Epithelial cell of prostate (primary cell): ENCODE measurements at regions not wholly inside any gene's neighbourhood (a gene's known extent, or its start where the extent isn't known, plus 50 kb on each side); places are given as distances from the start of the nearest gene placed in this dataset.

Experiments
- DNase-seq: peaks from one replicate; pipeline ENCODE4 v3.0.0-alpha.2; 2011; ENCODE audit warnings: low read depth, low spot score
- H3K27ac ChIP-seq: fragments of 450-650 bp; 2 replicates; pipeline ENCODE4 v1.5.1; 2017; ENCODE audit warnings: mild to moderate bottlenecking

DNA sequence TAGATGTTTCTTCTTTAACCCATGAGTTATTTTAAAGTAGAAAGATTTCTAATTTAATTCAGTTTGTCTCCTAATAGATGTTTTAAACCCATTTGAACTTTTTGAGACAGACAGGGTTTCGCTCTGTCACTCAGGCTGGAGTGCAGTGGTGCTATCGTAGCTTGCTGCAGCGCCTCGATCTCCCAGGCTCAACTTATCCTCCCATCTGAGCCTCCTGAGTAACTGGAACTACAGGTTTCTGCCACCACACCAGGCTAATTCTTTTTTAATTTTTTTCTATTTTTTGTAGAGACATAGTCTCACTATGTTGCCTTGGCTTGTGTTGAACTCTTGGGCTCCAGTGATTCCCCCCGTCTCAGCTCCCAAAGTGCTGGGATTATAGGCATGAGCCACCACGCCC is 53.0 kb upstream of the RAB18 start:
- no peak for DNase-seq
- no peak overlapping the region for H3K27ac ChIP-seq

DNA sequence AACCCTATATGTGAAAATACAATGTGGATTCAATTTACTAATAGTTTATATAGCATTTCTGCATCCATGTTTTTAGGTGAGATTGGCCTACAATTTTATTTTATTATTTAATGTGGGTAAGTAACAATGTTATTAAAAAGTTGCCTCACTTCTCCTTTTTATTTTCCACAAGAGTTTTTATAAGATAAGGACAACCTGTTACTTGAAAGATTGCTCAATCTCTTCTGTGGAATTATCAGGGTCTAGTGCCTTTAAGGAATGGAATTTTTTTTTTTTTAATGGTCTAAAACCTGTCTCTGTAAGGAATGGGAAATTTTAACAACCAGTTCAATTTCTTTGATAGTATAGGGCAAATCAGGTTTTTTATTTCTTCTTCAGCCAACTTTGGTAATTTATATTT is 53.9 kb upstream of the RAB18 start:
- DNase-seq, result no peak
- no peak overlapping the region for H3K27ac ChIP-seq

DNA sequence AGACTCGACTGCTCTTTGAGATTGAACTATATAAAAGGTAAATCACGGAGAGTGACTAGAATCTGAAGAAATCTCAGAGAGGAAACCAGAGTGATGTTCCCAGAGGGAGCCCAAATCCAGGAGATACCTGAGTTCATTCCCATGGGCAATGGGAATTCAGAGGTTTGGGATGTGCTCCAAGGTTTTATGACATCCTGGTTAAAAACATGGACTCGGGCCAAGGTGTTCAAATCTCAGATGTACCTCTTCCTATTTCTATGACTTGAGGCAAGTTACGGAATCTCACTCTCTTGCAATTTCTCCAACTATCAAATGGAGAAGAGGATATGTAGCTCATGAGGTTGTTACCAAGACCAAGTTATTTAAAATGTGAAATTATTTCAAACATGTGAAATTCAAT is 54.5 kb upstream of the RAB18 start:
- H3K27ac ChIP-seq, result peak overlapping the region; percentile 5
- DNase-seq, result no peak

DNA sequence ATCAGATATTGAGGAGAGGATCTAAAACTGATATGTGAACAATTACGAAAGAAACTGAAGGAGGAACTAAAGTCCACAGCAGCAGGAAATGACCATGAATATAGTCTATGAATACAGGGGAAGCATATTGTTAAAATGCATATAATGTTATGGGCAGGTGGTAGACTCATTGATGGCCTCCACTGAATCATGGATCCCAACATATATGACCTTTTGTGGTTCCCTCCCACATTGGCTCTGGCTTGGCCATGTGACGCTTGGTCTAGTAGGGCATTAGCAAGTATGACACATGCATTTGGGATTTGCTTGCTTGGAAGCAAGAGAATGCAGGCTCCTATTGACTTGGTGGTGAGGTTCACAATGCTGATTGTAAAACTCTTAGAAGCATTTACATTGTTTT is 55.2 kb upstream of the RAB18 start:
- peak; percentile 58 for DNase-seq
- peak overlapping the region; percentile 5 for H3K27ac ChIP-seq

DNA sequence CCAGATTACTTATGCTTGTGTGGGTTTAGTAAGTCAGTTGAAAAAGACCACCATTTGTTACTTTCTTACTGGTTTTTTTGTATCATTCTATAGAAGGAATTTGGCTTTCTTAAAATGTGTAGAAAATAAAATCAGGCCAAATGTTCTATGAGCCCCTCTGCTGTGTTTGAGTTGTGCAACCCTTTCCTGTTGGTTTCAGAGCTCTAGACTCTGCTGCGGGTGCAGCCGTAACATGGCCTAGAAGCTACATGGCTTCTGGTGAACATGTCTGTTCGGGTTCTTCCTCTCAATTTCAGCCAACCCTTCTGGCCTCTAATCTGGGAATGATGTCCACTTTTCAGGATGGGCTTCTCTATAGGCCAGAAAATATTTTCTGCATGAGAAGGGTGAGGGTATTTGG is 56.6 kb upstream of the RAB18 start:
- no peak overlapping the region for H3K27ac ChIP-seq
- no peak for DNase-seq

DNA sequence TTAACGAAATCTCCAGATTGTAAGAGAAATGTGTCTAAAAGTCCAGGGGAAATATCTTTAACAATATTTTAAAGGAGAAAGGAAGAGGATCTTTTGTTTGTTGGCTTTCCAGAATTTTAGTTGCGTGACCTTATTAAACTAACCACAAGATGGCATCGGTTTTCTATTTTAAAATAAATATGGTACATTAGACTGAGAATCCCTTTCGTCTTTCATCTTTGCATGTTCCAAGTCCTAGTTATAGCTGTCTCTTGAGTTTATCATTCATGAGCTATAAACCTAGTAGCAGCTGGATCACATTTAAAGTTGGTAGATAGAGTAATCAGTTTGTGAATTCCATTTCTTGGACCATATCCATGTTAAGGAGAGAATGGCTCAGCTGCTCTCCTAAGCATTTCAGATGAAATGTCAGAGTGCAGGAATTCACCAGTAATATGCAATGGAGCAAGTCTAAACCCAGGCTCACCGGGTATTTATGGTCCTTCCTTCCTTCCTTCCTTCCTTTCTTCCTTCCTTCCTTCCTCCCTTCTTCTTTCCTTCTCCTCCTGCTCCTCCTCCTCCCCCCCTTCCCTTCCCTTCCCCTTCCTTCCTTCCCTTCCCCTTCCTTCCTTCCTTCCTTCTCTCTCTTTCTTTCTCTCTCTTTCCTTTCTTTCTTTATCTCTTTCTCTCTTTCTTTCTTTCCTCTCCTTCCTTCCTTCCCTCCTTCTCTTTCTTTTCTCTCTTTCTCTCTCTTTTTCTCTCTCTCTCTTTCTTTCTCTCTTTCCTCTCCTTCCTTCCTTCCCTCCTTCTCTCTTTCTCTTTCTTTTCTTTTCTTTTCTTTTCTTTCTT is 57.8 kb upstream of the RAB18 start:
- no peak for DNase-seq
- H3K27ac ChIP-seq, result no peak overlapping the region

DNA sequence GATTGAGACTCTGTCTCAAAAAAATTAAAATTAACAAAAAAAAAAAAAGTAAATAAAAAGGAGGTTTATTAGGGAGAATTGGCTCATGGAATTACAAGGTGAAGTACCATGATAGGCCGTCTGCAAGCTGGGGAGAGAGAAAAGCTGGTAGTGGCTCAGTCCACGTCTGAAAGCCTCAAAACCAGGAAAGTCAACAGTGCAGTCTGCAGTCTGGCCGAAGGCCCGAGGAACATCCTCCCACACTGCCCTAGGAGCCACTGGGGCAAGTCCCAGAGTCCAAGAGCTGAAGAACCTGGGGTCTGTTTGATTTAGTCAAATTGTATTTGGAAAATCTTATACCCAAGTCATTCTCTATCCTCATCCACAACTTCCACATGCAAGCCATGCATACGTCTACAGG is 59.0 kb upstream of the RAB18 start:
- DNase-seq, result no peak
- no peak overlapping the region for H3K27ac ChIP-seq

DNA sequence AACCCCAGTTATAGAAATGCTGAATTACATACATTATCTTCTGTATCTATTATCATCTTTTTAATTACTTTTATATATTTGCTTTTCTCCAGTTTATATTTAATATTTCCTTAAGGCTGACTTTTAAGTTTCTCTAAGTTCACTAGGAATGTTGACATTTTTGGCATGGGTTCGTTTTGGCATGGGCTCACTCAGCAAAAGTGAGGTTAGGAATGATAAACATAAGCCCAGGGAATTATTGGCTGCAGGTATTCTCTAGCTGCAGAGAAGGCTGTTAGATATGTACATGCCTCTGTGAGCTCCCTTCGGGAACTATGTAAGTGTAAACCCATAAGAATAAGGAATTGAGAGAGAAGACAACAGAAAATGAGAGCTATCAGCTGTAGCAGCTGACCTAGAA is 63.6 kb upstream of the RAB18 start:
- no peak overlapping the region for H3K27ac ChIP-seq
- DNase-seq, result no peak

DNA sequence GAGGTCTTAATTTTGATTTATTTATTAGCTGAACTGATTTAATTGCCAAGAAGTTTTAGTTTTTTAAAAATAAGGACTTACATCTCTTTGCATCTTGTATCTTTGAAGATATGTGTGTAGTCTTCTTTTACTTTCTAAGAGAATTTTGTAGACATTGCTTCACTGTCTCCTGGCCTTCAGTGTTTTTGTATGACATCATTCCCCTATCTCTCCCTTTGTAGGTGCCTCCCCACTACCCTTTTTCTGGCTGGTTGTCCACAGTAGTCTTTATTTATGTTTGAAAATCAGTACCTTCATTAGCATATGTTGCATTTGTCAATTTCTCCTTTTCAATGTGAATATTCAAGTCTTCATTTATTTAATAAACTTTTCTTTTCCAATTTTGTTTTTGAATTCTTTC is 64.1 kb upstream of the RAB18 start:
- DNase-seq, result no peak
- H3K27ac ChIP-seq, result no peak overlapping the region

DNA sequence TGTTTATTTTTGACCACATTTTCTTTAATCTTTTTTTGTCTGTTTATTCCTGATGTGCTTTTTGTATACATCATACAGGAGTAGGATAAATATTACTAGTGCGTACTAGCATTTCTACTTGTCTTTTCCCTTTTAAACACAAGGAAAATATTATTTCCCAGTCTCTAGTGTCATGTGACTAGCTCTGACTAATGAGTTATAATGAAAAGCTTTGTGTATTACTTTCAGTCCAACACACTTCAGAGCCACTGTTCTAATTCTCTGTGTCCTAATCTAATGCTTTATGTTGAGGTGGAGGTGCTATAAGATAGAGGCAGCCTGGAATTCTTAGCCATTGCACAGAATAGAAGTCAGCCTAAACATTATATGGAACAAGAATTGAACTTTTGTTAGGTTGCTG is 65.0 kb upstream of the RAB18 start:
- no peak for DNase-seq
- no peak overlapping the region for H3K27ac ChIP-seq

DNA sequence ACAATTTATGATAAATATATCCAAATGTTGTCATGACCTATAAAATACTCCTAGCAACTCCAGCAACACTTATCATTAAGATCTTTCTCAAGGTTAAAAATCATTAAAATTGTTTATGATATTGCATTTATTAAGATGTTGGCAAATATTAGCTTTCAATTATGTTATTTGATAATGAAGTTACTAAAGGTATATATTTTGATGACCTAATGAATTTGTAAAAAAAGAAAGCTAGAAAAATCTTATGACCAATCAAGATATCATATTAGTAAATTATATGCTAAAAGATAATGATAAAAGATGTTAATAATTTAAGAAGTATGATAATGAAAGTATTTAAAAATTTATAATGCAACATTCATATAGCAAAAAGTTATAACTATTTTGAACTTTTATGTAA is 66.3 kb upstream of the RAB18 start:
- no peak overlapping the region for H3K27ac ChIP-seq
- no peak for DNase-seq

DNA sequence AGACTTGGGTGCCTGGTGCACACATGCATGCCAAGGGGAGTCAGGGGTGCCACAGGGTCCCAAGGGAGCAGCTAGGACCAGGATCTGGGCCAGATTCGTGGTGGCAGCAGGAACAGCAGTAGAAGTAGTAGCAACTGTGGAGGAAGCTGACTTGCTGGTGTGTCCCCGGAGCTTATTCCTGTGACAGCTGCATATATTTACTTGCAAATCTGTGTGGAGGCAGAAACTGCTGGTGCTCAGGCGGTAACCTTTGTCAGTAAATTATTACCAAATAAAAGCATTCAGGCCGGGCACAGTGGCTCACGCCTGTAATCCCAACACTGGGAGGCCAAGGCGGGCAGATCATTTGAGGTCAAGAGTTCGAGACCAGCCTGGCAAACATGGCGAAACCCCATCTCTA is 67.4 kb upstream of the RAB18 start:
- DNase-seq, result no peak
- H3K27ac ChIP-seq, result no peak overlapping the region

DNA sequence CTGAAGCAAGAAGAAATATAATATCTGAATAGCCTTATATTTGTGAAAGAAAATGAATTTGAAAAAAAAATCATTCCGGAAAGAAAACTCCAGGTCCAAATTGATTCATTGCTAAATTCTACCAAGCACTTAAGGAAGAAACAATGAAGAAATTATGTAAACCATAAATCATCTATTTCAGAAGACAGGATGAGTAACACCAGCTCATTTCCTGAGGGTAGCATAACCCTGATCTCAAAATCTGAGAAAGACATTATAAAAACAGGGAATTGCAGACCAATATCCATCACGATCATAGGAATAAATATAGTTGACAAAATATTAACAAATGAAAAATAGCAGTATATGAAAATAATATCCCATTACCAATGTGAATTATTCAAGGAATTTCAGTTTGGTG is 70.1 kb upstream of the RAB18 start:
- no peak overlapping the region for H3K27ac ChIP-seq
- DNase-seq, result no peak

DNA sequence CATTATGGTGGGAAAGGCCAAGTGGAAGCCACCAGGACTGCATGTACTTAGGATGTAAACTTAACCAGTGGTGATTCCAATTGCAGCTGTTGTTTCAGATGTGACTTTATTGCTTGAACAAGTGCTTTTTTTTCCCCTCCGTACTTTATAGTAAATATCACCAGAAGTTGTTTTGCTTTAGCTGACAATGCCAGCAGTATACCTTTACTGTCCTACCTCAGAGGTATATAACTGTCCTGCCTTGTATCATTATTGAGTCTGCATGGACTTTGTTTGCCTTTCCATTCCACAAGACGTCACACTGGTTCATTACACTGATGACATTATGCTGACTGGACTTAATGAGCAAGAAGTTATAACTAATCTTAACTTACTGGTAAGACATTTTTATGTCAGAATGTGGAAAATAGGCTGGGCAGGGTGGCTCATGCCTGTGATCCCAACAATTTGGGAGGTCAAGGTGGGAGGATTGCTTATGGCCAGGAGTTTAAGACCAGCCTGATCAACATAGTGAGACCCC is 77.1 kb upstream of the RAB18 start:
- DNase-seq, result no peak
- H3K27ac ChIP-seq, result peak overlapping the region; percentile 28

DNA sequence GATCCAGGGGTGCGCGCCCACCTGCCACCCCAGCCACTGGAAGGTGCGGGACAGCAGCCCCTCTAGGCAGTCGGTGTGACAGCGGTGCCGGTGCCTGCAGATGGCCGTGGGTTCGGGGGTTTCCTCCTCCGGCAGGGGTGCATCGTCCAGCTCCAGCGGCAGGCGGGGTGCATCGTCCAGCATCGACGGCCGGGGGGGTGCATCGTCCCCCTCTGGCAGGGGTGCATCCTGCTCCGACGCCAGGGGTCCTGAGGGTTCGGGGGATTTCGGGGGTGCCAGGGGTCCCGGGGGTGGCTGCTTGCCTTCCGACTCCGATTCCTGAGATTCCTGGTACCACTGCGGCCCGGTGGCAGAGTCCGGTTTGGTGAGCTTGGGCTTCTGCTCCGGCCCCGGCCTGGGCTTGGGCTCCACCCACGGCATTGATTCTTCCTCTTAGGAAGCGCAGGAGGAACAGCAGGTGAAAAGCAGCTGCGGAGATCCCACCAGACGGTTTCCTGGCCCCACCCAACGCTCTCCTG is 90.2 kb upstream of the RAB18 start:
- H3K27ac ChIP-seq, result no peak overlapping the region

DNA sequence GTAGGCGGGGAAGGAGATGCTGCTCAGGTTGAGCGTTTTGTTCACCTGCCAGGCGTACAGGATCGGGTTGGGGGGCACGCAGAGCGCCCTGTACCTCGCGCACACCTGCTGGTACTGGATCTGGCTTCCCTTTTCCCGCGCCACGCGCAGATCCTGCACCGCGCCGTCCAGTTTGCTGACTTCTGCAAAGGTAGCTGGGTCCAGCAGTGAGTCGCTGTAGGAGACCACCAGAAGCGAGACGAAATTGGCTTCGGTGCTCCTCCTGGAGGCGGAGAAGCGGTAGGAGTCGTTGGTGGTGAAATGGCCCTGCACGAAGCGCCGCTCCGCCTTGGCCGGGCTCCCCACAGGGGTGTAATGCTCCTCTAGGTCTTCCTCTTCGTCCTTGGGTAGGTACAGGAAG is 90.7 kb upstream of the RAB18 start:
- DNase-seq, result no peak
- H3K27ac ChIP-seq, result no peak overlapping the region

More for the DNA sequence above, 90.2 kb upstream of the RAB18 start:
- DNase-seq, result no peak

DNA sequence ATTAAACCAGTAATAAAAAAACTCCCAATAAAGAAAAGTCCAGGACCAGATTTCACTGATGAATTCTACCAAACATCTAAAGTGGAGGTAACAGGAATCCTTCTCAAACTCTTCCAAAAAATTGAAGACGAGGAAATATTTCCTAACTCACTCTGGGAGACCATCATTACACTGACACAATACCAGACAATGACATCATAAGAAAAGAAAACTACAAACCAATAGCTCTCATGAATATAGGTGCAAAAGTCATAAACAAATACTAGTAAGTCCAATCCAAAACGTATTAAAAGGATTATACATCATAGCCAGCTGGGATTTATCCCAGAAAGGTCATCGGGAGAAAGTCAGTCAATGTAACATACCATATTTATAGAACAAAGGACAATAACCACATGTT is 94.0 kb upstream of the RAB18 start:
- no peak overlapping the region for H3K27ac ChIP-seq
- DNase-seq, result no peak

DNA sequence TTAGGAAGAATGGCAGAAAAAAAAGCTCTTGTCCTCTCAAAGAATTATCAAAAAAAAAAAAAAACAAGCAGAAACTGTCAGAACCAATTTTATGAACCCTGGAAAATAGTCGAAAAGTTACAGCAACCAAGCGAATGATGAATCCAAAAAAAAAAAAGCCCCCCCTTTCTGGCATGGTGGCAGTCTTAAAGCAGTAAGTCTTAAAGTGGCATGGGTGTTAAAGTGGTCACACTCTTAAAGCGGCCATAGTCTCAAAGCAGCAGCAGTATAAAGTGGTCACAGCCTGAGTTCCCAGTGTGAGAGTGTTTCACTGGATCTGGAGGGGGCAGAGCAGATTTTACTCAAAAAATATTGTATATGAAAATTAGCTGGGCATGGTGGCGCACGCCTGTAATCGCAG is 96.8 kb upstream of the RAB18 start:
- no peak for DNase-seq
- H3K27ac ChIP-seq, result no peak overlapping the region

DNA sequence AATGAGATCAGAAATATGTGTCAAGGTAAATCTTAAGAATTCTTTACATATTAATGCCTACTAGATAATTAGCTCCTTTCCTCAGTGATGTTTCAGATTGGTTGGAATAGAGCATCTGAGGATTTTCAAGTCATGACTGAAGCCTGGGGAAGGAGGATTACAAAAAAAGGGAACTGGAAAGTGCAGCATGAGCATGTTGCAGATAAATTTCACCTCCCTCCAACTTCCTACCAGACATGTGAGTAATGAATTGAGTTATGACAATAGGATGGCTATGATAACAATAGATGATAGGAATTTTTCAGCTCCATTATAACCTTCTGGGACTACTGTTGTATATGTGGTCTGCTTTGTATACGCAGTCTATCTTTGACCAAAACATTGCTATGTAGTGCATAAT is 104.2 kb upstream of the RAB18 start:
- DNase-seq, result no peak
- H3K27ac ChIP-seq, result no peak overlapping the region

DNA sequence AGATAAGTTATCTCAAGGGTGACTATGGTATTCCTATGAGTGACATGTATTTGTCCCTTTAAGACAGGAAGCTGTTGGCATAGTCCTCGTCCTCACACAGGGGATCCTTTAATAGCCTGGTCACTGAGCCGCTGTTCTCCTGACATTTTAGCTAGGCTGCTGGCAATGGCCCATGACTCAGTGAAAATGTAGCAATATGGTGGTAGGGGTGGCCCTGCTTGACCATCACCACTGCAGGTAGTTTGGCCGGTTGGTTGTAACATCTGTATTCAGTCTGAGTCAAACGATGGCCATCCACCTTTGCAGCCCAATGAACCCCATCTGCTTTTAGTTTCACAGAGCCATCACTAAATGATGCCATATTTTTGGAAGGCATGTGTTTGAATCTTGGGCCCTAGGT is 110.1 kb upstream of the RAB18 start:
- no peak overlapping the region for H3K27ac ChIP-seq
- DNase-seq, result no peak

DNA sequence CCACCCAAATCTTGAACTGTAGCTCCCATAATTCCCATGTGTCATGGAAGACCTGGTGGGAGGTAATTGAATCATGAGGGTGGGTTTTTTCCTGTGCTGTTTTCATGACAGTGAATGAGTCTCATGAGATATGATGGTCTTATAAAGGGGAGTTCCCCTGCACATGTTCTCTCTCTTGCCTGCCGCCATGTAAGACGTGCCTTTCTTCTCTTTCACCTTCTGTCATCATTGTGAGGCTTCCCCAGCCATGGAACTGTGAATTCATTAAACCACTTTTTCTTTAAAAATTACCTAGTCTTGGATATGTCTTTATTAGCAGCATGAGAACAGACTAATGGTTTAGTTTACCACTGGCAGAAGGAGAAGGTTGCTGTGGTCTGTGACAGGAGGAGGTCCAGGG is 111.5 kb upstream of the RAB18 start:
- DNase-seq, result no peak
- H3K27ac ChIP-seq, result no peak overlapping the region

DNA sequence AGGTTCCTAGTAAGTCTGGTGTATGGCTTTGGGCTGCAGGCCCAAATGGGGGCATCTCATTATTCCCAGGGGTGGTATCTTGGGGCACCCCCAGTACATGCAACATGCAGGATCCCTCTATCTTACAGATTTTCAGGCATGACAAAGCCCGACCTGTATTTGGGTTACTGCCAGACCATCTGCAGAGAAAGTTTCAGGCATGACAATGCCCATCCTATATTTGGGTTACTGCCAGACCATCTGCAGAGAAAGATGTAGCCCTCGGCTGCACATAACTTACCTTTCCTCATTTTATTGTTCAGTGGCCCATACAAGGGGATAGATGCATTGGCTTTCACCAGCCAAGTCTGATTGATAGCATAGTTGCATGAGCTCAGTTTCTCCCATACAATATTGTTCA is 112.2 kb upstream of the RAB18 start:
- no peak for DNase-seq
- peak overlapping the region; percentile 60 for H3K27ac ChIP-seq
